ENCODE measurements at regions not wholly inside any gene's neighbourhood (a gene's known extent, or its start where the extent isn't known, plus 50 kb on each side); places are given as distances from the start of the nearest gene placed in this dataset.

DNA sequence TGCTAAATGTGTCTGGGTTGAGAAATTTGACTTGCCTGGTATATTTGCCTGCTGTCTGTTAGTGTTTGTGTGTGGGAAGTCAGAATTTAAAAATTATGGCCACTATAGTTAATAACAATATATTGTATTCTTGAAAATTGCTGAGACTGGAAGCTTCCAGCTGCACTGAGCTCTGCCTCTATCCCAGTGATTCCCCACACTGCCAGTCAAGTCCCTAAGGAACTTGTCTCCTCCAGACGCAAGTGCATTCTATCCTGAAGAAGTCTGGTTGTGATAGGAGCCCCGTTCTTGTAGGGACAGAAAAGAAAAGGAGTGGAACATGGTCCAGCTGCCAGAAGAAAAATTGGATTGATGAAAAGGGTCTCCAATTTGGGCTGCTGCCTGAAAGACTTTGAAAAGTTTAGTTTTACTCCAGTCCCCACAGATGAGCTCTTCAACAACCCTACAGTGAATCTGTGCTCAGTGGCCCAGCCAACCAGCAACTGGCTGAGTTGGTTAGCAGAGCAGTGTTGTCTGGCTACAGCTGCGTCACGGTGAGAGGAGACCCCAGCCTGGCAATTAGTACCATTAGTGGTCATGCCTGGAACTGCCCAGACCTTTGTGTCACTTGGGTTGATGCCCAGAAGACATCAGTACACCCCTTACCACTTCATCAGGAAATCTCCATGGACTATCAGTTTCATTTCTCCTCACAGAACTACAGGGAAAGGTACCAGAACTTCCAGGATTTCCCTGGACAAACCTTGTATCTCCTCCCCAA lies 183.1 kb upstream of the MCHR2 start:
- DNase-seq (ENCODE audit: low spot score in 2 of 2) (no peak), ATAC-seq (no peak)
- Mint-ChIP-seq H3K9me3 (peaks cover 0 to 5% of the 10 kb centered on the region in 2 donors), H3K27ac (no peak overlapping the region), H3K36me3 (no peaks in the 10 kb centered on the region)

DNA sequence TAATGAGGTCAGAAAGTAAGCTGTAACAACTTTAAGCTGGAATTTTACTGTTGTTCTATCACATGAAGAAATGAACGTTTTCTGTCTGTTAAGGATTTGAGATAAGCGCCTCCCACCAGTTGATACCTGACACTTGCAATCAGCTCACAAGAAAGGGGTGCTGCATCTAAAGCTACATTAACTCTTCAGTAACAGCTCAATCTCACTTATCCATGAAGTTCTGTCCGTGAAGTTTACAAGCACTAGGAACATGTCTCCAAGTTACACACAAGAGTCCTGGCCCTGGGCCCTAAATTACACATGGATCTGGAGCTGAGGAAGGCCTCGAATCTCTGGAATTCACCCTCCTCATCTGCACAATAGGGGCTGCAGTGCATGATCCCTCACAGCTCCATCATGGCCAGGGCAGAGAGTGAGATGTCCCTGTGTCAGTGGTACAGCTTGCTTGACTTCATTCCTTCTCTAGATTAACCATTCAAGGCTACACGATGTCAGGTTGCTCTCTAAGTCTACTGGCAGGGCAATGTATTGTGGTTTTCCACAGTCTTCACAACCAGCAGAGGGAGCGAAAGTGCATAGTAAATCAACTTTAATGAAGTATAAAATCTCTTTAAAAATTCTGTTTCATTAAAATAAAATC lies 182.4 kb upstream of the MCHR2 start:
- Mint-ChIP-seq H3K9me3 (peaks cover 0 to 5% of the 10 kb centered on the region in 2 donors), H3K36me3 (no peaks in the 10 kb centered on the region), H3K27ac (no peak overlapping the region)
- DNase-seq (ENCODE audit: low spot score in 2 of 2) (no peak), ATAC-seq (no peak)

DNA sequence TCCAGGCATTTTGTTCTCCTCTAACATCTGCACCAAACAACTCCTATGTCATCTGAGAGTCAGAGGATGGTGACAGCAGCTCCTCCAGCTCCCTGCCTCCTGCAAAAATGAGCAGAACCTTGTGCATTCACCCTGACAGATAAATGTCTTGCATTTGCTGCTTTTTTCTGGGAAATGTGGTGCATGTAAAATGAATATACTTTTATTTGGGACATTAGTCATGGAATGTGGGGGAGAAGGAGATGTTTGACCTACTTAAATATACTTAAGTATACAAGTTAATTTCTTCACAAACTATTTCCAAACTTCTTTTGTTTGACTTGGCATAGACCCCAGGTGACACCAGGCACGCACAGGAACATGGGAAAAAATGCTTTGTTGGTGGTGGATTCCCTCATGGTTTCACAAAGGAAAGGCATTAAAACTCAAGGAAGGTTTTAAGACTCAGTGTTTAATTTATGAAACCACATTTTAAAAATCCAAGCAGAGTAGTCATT lies 181.8 kb upstream of the MCHR2 start:
- no peaks in the 10 kb centered on the region for H3K36me3 Mint-ChIP-seq
- no peak overlapping the region for H3K27ac Mint-ChIP-seq
- ATAC-seq = no peak
- DNase-seq (ENCODE audit: low spot score in 2 of 2) = no peak
- H3K9me3 Mint-ChIP-seq = peaks cover 0 to 5% of the 10 kb centered on the region in 2 donors

DNA sequence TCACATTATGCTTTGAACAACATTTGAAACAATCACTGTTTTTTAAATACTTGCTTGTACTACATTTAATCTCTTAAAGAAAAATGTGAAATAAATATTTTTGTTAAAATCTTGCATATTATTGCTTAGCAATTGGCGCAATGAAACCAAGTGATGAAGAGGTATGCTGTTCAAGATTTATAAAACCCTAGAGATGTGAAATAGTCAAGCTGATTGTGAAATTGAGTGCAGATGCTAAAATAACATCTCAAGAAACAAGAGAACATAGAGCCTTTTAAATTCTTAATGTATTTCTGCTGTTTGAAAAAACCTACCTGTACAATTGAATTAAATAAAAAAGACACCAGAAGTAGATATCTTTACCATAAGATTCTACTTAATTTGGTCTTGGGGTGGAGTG lies 179.2 kb upstream of the MCHR2 start:
- ATAC-seq (no peak), DNase-seq (ENCODE audit: low spot score in 2 of 2) (no peak)
- Mint-ChIP-seq H3K27ac (peak overlapping the region in 1 of 2 donors; percentile 72), H3K36me3 (no peaks in the 10 kb centered on the region), H3K9me3 (no peaks in the 10 kb centered on the region)

DNA sequence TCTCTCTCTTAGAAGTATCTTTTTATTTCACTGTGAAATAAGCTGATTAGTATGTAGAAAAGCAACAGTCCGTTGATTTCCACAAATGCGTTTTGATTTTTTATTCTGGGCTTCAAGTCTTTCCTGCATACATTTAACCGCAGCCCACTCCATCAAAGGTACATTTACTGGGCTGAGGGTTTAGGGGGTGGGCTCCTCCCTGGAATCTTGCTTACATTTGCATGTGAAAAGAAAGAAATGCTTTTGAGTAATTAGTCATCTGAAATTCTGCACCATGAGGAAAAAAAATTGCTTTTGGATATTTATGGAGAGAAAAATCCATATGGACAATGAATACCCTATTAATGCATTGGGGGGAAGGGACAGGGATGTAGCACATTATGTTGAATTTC lies 178.3 kb upstream of the MCHR2 start:
- Mint-ChIP-seq H3K9me3 (no peaks in the 10 kb centered on the region), H3K27ac (no peak overlapping the region), H3K36me3 (no peaks in the 10 kb centered on the region)
- no peak for DNase-seq (ENCODE audit: low spot score in 2 of 2)
- ATAC-seq = no peak

DNA sequence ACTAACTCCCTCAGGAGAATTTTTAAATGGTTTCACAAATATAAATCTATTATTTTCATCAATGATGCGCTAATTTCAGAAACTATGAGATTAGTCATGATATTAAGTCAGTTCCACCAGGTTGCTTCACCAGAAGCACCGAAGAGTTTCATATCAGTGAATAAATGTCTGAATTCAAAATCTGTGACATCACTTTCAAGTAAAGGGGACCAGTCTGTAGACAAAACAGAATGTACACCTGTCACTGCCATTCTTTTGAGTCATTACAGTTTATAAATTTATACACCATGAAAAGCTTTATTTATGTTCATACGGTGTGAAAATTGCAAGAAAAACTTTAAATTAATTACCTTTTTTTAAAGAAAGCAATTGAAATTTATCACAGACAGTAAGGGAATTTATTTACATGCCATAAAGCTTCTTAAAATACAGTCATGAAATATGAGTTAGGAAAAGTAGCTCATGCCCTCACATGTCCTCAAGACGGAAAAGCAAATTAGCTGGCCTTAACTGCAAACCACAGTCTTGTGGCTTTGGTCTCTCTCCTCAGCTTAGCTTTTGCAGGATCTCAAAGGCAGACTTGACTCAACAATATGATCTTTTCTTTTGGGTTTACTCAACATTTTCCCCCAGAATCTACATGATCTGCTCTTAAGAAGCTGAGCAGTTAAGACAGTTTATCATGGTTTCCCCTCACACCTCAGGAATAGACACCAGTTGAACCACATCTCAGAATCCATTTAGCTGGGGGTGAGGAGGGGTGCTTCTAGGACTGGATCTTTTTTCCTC lies 177.7 kb upstream of the MCHR2 start:
- Mint-ChIP-seq H3K36me3 (no peaks in the 10 kb centered on the region), H3K27ac (no peak overlapping the region), H3K9me3 (no peaks in the 10 kb centered on the region)
- DNase-seq (ENCODE audit: low spot score in 2 of 2) = no peak
- peak; percentile 29 to 71 for ATAC-seq

DNA sequence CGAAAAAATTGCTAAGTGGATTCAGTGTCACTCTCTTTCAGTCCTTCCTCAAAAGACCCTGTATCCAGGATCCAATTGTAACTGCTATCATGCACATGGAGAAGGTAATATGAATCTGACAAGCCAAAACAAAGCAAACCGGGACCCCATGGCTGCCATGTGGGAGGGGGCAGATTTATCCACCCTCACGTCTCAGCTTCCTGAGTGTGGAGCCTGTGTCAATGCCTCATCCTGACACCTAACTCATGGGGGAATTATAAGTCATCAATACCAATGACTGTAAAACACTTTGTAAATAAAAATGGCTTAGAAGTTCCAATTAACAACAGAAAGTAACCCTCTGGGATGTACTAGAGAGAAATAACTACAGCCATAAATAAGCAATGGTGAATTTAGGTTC lies 174.1 kb upstream of the MCHR2 start:
- ATAC-seq (no peak), DNase-seq (ENCODE audit: low spot score in 2 of 2) (no peak)
- H3K36me3 Mint-ChIP-seq = no peaks in the 10 kb centered on the region
- H3K9me3 Mint-ChIP-seq = no peaks in the 10 kb centered on the region
- no peak overlapping the region for H3K27ac Mint-ChIP-seq

DNA sequence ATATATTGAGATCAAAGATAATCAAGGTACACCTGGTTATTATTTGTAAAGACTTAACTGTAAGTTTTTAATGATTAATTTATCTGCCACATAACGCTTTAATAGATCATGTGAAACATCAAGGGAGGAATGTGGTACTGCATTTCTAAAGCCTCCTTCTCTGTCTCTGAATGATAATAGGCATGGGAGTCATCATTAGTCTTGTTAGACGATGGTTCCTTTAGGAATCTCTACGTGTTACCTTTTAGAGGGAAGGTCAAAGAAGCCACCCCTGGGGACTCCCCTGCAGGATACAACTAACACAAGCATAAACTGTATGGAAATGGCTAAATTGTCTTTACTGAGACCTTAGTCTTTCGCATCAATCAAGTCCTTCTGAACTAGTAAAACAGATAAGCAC lies 173.6 kb upstream of the MCHR2 start:
- DNase-seq (ENCODE audit: low spot score in 2 of 2) (no peak), ATAC-seq (no peak)
- H3K27ac Mint-ChIP-seq = no peak overlapping the region
- no peaks in the 10 kb centered on the region for H3K36me3 Mint-ChIP-seq
- H3K9me3 Mint-ChIP-seq = no peaks in the 10 kb centered on the region

DNA sequence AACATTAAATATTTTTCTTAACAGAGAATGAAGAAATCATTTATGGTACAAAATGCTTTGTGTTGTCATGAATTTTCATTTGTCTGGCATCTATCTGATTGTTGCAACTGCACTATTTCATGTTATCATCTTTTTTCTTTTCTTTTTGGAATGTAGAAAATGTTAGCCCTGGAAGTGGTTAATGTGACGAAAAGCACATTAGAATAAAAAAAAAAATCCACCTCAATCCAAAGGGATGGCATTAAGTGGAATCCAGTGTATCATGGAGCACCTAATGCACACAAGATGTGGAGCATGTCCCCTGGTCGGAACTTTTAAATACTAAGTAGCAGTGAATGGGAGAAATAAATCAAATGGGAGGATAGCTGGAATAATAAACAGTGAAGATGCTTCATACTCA lies 172.9 kb upstream of the MCHR2 start:
- DNase-seq (ENCODE audit: low spot score in 2 of 2) = no peak
- H3K9me3 Mint-ChIP-seq = no peaks in the 10 kb centered on the region
- H3K36me3 Mint-ChIP-seq = no peaks in the 10 kb centered on the region
- no peak overlapping the region for H3K27ac Mint-ChIP-seq
- ATAC-seq = no peak

DNA sequence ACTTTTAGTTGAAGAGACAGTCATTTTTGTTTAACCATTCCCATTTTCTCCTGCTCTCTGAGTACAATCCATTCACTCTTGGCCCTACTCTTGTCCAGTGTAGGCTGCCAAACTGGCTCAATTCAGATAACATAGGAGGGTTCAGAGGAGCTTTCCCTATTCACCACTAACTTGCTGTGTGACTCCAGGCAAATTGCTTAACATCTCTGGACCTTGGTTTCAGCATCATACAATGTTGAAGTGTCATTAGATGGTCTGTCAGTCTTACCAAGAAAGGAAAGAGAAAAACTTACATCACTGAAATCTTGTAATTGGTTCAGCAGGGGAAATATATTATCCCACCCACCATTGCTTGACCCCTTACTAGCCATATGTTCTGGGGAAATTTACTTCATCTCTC lies 171.4 kb upstream of the MCHR2 start:
- no peak for DNase-seq (ENCODE audit: low spot score in 2 of 2)
- no peaks in the 10 kb centered on the region for H3K9me3 Mint-ChIP-seq
- ATAC-seq = no peak
- no peaks in the 10 kb centered on the region for H3K36me3 Mint-ChIP-seq
- no peak overlapping the region for H3K27ac Mint-ChIP-seq

DNA sequence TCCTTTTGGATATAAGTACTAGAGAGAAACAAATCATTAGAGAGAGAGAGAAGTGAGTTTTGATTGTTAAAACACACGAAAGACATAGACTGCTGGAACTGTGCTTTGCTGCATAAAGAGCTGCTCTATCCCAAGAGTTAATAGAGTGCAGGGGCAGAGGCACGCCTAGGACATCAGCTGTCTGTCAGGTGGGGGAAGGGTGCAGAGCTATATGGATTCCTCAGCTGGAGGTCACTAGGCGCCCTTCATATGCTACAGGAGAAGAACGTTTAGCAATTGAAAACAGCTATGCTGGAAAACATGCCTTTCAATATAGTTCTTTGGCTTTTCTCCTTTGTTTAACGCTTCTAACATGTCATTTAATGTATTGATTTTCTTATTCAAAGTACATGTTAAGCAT lies 169.0 kb upstream of the MCHR2 start:
- Mint-ChIP-seq H3K36me3 (no peaks in the 10 kb centered on the region), H3K27ac (no peak overlapping the region), H3K9me3 (no peaks in the 10 kb centered on the region)
- no peak for DNase-seq (ENCODE audit: low spot score in 2 of 2)
- ATAC-seq = no peak

DNA sequence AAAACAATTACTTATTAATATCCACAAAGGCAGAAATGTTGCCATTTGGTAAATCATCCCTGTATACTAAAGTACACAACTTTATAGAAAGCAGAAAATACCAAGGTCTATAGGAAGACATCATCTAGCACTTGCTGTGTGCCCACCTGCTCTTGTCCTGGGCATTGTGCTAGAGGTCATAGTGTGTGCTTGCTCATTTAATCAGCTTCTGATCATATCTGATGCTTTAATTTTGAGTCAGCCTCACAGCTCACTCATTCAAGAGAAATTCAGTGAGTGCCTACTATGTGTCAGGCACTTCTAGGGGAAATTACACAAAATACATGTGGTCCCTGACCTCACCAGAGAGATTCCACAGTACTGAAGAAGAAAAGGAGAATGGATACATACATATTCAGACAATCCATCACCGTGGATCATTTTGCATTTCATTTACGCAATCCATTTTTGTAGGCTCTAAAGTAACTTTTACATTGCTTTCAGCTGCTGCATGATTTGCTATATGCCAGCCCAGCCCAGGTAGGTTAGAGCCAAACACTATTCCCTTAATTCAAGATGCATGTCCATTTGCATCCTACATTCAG lies 167.9 kb upstream of the MCHR2 start:
- DNase-seq (ENCODE audit: low spot score in 2 of 2) (no peak), ATAC-seq (no peak)
- no peaks in the 10 kb centered on the region for H3K36me3 Mint-ChIP-seq
- peaks cover 2% of the 10 kb centered on the region in 2 donors for H3K9me3 Mint-ChIP-seq
- H3K27ac Mint-ChIP-seq = no peak overlapping the region

DNA sequence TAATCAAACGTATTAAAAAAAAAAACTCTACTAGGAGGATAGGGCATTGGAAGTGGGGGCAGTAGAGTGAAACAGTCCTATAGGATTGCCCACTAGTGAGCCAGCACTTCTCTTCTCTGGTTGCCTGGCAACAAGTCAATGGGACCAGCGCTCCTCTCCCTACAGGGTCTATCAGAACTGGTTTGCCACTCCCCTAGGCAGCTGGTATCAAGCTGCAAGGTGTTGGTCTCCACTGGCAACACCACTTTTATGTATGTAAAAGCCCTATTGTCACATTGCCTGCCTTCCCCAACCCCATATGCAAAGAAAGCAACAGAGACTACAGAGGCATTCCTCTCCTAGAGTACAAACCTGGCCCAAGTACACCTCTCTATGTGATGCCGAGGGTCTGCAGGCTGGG lies 166.9 kb upstream of the MCHR2 start:
- ATAC-seq (no peak), DNase-seq (ENCODE audit: low spot score in 2 of 2) (no peak)
- Mint-ChIP-seq H3K27ac (no peak overlapping the region), H3K36me3 (no peaks in the 10 kb centered on the region), H3K9me3 (peaks cover 4% of the 10 kb centered on the region in 2 donors)

DNA sequence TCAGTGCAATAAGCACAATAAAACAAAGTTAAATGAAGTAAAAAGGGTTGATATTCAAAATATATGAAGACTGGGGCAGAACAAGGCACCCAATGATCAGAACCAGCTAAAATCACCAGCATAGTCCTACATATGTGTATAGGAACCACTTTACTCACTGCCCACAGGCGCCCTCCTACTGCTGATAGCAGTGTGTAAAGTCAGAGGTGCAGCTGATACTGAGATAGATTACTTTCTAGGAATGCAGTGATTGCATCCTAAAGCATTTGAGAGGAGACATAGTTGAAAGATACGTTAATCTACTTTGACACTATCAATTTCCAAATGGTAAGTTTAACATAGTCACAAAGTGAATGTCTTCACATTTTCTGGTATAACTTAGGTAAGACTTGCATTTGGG lies 161.1 kb upstream of the MCHR2 start:
- no peak for ATAC-seq
- H3K36me3 Mint-ChIP-seq = no peaks in the 10 kb centered on the region
- no peak for DNase-seq (ENCODE audit: low spot score in 2 of 2)
- no peak overlapping the region for H3K27ac Mint-ChIP-seq
- H3K9me3 Mint-ChIP-seq = peaks cover 4% of the 10 kb centered on the region in 2 donors

DNA sequence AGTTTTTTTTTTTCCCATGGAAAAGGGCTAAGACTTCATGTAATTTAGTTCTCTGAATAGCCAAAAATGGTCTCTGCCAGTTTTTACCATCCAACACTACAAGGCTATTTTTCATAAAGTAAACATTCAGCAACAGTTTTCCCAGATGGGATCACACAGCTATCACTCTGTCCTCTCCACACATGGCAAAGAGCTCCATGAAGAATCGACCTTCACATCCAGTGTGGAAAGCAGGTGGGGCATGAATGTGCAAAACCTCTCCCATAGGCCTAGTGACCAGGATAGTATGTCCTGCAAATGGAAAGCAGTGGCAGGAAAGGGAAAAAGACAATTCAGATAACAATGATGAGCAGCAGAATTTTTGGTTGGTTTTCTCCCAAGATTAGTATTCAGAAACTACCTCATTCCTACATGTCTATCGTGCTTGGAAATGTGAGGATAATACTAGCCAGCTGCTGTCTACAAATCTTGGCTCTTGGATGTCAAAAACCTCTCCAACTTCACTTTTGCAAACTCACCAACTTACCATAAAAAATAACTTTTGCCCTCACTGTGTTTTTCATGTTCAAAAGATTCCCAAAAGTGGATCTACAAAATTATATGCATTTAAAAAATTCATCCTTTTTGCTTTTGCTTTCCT lies 159.7 kb upstream of the MCHR2 start:
- ATAC-seq = no peak
- Mint-ChIP-seq H3K36me3 (no peaks in the 10 kb centered on the region), H3K9me3 (peaks cover 4% of the 10 kb centered on the region in 2 donors), H3K27ac (no peak overlapping the region)
- DNase-seq (ENCODE audit: low spot score in 2 of 2) = no peak

DNA sequence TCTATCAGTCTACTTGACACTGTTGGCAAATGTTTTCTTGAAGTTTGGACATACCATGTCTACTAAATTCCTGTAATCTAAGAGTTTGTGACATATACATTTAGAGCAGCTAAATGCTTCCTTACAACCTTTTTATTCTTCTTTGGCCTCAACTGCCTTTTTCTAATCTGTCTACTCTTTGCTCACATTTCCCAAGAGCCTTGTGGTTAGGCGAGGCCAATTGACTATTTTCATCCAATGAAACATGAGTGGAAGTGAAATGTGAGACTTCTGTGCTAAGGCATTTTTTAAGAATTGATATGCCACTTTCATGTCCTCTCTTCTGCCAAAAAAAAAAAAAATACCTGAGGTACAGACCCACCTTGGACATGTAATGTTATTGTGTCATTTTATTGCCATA lies 158.2 kb upstream of the MCHR2 start:
- DNase-seq (ENCODE audit: low spot score in 2 of 2) (no peak), ATAC-seq (no peak)
- H3K36me3 Mint-ChIP-seq = no peaks in the 10 kb centered on the region
- no peak overlapping the region for H3K27ac Mint-ChIP-seq
- peaks cover 4% of the 10 kb centered on the region in 2 donors for H3K9me3 Mint-ChIP-seq

DNA sequence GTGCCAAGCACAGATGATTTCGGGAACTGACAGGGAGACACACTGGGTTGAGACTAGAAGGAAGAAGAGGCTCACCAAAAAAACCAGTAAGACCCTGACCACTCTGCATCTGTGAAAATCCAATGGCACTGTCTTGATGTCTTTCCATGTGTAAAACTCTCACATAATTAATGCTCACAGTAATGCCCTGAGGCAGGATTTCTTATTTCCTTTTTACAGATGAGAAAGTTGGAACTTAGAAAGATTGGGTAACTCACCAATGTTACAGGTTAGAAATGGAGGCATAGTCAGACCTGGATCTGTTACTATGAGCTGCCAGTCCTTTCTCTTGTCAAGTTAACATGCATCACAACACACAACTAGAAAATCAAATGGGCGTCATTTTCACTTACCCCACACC lies 151.0 kb upstream of the MCHR2 start:
- no peak overlapping the region for H3K27ac Mint-ChIP-seq
- no peaks in the 10 kb centered on the region for H3K9me3 Mint-ChIP-seq
- no peak for DNase-seq (ENCODE audit: low spot score in 2 of 2)
- ATAC-seq = no peak
- no peaks in the 10 kb centered on the region for H3K36me3 Mint-ChIP-seq
